DMS153 (cell line): ENCODE measurements at regions not wholly inside any gene's neighbourhood (a gene's known extent, or its start where the extent isn't known, plus 50 kb on each side); places are given as distances from the start of the nearest gene placed in this dataset.
"Not testable (repeated sequence)": the region's sequence is repeated elsewhere in the genome, so short reads cannot be mapped to it uniquely, and the experiment has no call there.

Experiments
- DNase-seq: peaks from one replicate; lab custom pipeline; 2025; lab: John Stamatoyannopoulos, UW

DNA sequence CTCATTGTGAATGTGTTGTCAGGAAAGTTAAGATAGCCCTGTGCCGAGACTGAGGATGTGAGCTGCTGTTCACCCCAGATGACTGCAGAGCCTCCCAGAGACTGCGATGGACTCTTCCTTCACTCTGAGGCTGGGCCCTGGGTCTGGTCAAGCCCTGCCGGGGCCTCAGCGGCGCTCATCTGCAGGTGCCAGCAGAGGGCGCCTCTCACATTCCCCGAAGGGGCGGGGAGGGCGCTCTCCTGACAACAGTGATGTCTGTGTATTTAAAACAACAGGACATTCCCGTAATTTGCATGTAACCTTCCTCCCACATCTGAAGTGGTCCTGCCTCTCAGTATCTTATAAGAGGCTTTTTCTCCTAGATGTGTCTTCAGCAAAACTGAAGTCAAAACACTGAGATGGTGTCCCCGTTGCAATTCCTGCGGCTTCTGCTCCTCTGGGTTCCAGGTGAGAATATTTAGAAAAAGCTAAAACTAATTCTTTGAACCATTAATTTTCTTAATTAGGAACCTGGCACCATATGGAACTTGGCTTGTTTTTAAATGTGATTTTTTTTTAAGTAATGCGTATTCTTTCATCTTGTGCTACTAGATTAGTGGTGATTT, 1377.9 kb downstream of the RPIA start:
- DNase-seq = no peak

DNA sequence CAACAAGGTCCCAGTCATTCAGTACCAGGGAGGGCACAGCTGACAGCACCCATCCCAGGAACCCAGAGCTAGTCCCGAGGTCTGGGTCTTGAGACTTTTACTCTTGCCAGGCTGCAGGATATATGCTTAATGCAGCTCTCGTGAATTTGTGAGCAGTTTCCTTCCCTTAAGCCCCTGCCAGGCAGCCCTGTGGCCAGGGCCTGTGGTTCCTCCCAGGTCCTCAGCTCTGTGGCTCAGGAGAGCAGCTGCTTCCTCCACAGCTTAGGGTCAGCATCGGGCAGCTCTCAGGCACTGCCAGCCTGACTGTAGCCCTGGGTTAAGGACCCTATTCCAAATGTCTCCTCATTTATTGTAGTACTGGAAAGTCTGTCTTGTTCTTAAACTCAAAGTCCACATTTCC, 1384.8 kb downstream of the RPIA start:
- no peak for DNase-seq

DNA sequence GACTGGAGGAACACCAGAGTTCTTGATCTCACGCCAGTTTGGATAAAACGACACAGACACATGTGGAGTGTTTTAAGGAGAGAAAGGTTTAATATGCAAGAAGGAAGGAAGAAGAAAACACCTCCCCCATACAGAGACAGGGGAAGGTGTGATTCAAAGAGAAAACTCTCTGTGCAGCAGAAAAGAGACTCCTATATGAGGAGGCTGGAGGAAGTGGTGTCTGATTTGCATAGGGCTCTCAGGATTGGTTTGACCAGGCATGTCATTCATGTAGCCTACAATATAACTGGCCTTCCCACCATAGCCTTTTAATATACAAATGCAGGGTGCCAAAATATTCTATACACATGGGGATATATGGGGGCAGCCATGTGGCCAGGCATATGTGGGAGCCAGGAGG, 1386.5 kb downstream of the RPIA start:
- DNase-seq = no peak

DNA sequence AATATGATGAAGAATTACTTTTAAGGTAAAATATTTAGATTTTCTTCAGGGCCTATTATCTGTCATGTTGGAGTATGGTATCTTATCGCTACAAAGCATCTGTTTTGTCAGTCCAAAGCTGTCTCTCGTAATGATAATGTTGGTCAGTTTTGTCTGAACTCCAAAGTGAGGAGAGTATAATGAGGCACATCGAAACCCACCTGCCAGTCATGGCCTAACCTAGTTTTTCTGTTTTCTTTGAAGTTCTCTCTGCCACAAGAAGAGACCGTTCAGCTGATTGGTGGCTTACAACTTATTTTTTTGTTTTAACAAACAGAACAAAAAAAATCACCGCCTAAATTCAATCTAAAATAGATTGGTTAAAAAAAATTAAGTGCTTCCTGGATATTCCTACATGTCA, 1387.9 kb downstream of the RPIA start:
- DNase-seq = no peak

GRCh38 chr2:90087792-90088191, 1396.3 kb downstream of the RPIA start:
- DNase-seq = not testable (repeated sequence)

GRCh38 chr2:90093571-90094270, 1402.2 kb downstream of the RPIA start:
- DNase-seq = not testable (repeated sequence)

- not testable (repeated sequence) for DNase-seq
These were observed 1406.1 kb downstream of the RPIA start for GRCh38 chr2:90097617-90098016.

DNA sequence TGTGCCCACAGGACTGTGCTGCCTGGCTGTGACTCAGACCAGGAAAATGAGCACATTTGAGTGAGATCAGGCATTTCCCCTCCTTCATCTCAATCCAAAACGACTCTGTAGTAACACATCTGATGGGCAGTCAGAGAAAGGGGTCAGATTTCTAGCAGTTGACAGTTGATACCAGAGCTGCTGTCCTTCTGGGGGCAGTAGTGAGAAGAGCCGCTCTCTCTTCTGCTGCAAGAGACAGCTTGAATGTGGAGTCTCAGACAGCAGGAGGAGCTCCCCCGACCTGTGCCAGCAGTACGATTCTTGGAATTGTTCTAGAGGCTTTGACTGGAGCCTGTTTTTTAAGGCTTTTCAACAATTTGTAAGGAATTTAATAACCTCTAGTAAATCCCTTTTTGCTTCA, 1413.7 kb downstream of the RPIA start:
- peak; percentile 0 for DNase-seq

DNA sequence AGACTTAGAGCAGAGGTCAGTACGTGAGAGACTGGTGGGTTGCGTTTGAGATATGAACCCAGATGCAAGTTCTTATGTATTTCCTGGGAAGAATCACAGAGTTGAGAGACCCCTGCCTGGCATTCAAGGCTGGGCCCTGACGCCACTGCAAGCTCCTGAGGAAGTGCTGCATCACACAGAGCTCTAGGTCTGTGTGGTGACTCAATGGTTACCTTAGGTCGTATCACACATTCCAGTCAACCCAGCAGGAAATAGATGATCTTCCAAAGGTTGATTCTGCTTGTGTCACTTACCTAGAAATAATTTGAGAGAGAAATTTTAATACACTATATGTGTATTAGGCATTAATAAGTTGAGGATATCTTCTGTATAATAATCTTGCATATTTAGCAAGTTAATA, 1431.9 kb downstream of the RPIA start:
- DNase-seq = not testable (repeated sequence)

- DNase-seq = not testable (repeated sequence)
These were observed 1447.6 kb downstream of the RPIA start for GRCh38 chr2:90139046-90139445.

DNA sequence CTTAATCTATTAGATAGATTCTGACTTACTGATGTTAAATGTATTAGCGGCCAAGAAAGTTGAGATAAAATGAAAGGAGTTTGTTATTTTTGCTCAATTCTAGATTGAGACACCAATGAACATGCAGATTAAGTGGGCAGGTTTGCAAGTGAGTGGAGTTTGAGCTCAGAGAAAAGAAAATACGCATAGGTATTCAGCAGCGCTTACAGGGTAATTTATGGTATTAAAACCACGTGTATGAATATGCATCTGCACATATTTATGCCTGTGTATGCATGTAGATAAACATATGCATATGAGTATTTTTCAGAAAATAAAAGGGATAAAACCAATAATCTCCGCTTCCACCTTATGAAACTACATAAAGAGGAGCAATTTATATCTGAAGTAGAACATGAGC, 1450.1 kb downstream of the RPIA start:
- DNase-seq = not testable (repeated sequence)

DNA sequence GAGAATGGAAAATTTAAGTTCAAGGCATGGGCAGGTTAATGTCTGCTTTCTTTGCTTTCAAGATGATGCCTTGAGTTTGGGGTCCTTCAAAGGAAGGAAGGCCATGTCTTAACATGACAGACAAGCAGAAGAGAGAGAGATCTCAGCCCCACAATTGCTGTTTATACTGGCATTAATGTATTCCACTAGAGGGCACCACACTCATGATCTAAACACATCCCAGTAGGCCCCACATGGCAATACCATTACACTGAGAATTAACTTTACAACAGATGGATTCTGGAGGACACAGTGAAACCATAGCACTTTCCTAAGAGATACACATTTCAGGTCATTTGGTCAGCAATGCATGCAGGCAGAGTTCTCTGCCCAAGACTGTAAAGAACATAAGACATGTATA, 1460.3 kb downstream of the RPIA start:
- not testable (repeated sequence) for DNase-seq

- not testable (repeated sequence) for DNase-seq
These were observed 1479.5 kb downstream of the RPIA start for GRCh38 chr2:90170978-90171377.

DNA sequence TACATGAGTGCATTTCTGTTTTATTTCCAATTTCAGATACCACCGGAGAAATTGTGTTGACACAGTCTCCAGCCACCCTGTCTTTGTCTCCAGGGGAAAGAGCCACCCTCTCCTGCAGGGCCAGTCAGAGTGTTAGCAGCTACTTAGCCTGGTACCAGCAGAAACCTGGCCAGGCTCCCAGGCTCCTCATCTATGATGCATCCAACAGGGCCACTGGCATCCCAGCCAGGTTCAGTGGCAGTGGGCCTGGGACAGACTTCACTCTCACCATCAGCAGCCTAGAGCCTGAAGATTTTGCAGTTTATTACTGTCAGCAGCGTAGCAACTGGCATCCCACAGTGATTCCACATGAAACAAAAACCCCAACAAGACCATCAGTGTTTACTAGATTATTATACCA, 1481.6 kb downstream of the RPIA start:
- not testable (repeated sequence) for DNase-seq

DNA sequence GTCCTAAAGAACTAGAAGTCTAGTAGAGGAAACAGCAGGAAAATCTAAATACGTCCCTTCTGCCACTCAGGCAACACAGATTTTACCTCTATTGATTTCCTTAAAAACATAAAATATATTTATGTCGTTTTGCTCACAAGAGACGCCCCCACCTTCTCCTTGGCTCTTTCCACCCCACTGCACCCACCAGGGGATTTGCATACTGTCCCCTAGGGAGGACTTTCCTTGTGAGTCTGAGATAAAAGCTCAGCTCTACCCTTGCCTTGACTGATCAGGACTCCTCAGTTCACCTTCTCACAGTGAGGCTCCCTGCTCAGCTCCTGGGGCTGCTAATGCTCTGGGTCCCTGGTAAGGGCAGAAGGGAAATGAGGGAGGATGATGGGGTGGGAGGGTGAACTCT, 1488.1 kb downstream of the RPIA start:
- DNase-seq = not testable (repeated sequence)

- no peak for DNase-seq
These were observed 1516.1 kb downstream of the RPIA start for GRCh38 chr2:90207454-90208058.

DNA sequence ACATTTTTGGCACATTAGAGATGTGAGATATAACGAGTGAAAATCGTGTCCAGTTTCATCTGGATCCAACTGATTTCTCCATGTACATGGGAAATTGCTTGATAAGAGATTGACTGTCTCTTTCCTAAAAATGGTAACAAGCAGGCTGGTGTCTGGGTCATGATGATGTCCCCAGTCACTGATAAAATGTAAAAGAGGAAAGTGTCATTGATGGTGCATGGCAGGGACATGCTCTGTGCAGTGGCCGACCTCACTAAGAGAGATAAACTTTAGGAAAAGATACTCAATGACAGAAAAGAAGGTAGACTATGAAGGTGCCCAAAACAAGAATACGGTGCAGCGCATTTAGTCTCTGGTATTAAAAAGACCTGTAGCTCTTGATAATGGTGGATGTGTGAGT, 1517.5 kb downstream of the RPIA start:
- no peak for DNase-seq

- DNase-seq = no peak
These were observed 1518.3 kb downstream of the RPIA start for GRCh38 chr2:90209806-90210205.

GRCh38 chr2:90215880-90216279, 1524.4 kb downstream of the RPIA start:
- DNase-seq = not testable (repeated sequence)

DNA sequence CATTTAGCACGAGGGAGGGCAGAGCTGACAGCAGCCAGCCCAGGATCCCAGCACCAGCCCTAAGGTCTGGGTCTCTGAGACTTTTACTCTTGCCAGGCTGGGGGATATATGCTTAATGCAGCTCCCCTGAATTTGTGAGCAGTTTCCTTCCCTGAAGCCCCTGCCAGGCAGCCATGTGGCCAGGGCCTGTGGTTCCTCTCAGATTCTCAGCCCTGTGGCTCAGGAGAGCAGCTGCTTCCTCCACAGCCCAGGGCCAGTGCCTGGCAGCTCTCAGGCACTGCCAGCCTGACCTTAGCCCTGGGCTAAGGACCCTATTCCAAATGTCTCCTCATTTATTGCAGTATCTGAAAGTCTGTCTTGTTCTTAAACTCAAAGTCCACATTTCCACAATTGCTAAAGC, 1525.3 kb downstream of the RPIA start:
- DNase-seq = not testable (repeated sequence)

- DNase-seq = not testable (repeated sequence)
These were observed 1527.1 kb downstream of the RPIA start for GRCh38 chr2:90218534-90218933.

GRCh38 chr2:90220623-90221299, 1529.3 kb downstream of the RPIA start:
- not testable (repeated sequence) for DNase-seq

- DNase-seq = no peak
These were observed 1529.8 kb downstream of the RPIA start for GRCh38 chr2:90221300-90221651.
